GM23338 (cell line): ENCODE measurements at regions not wholly inside any gene's neighbourhood (a gene's known extent, or its start where the extent isn't known, plus 50 kb on each side); places are given as distances from the start of the nearest gene placed in this dataset.
"Not testable (repeated sequence)": the region's sequence is repeated elsewhere in the genome, so short reads cannot be mapped to it uniquely, and the experiment has no call there.

Experiments used
- CREB1 ChIP-seq: fragments of 250-450 bp; sonication (Bioruptor Pico); IDR thresholded peaks from 2 replicates; pipeline ENCODE4 v1.5.0; 2020; ENCODE audit warnings: low read depth, mild to moderate bottlenecking, moderate library complexity
- CTCF ChIP-seq, 2 experiments: fragments of 200-600 bp in 1 of 2; sonication (generic) in 1 of 2; conservative IDR thresholded peaks; 2 replicates each; pipeline versions ENCODE4 v1.5.1 to v1.6.1; 2016 to 2017; ENCODE audit warnings: antibody characterized with exemption in 2 of 2, low read depth in 2 of 2, mild to moderate bottlenecking in 2 of 2, moderate library complexity in 1 of 2
- ETS1 ChIP-seq: IDR thresholded peaks from 2 replicates; pipeline ENCODE4 v1.6.1; 2016; ENCODE audit warnings: antibody characterized with exemption
- EZH2 ChIP-seq: fragments of 200-600 bp; sonication (generic); IDR thresholded peaks from one replicate; pipeline ENCODE4 v1.8.0; 2017; ENCODE audit warnings: antibody characterized with exemption, mild to moderate bottlenecking, low read depth; ENCODE audit not compliant: unreplicated experiment
- EZH2phosphoT487 ChIP-seq: fragments of 200-600 bp; sonication (generic); IDR thresholded peaks from one replicate; pipeline ENCODE4 v1.8.1; 2018; ENCODE audit warnings: antibody characterized with exemption; ENCODE audit not compliant: unreplicated experiment
- JUNB ChIP-seq: IDR thresholded peaks from one replicate; pipeline ENCODE4 v1.6.1; 2016; ENCODE audit warnings: antibody characterized with exemption; ENCODE audit not compliant: unreplicated experiment
- NANOG ChIP-seq: IDR thresholded peaks from 2 replicates; pipeline ENCODE4 v1.6.1; 2016; ENCODE audit warnings: antibody characterized with exemption, borderline replicate concordance
- POLR2AphosphoS5 ChIP-seq: IDR thresholded peaks from 2 replicates; pipeline ENCODE4 v1.6.1; 2016; ENCODE audit warnings: antibody characterized with exemption, low read depth
- REST ChIP-seq: IDR thresholded peaks from one replicate; pipeline ENCODE4 v1.6.1; 2018; ENCODE audit warnings: antibody characterized with exemption; ENCODE audit not compliant: unreplicated experiment
- STAT1 ChIP-seq: IDR thresholded peaks from one replicate; pipeline ENCODE4 v1.6.1; 2016; ENCODE audit warnings: antibody characterized with exemption; ENCODE audit not compliant: unreplicated experiment
- ZNF114 ChIP-seq: fragments of 250-450 bp; sonication (Bioruptor Pico); IDR thresholded peaks from 2 replicates; pipeline ENCODE4 v1.5.0; 2020; ENCODE audit warnings: mild to moderate bottlenecking, moderate library complexity
- ZNF331 ChIP-seq: fragments of 250-450 bp; sonication (Bioruptor Pico); IDR thresholded peaks from 2 replicates; pipeline ENCODE4 v1.5.0; 2020; ENCODE audit warnings: low read depth, mild to moderate bottlenecking, moderate library complexity
- ZNF462 ChIP-seq: fragments of 250-450 bp; sonication (Bioruptor Pico); IDR thresholded peaks from 2 replicates; pipeline ENCODE4 v1.5.0; 2020; ENCODE audit warnings: mild to moderate bottlenecking, moderate library complexity

GRCh38 chr14:56365663-56366062, 213.9 kb upstream of the TMEM260 start:
- TF ChIP-seq CTCF (conservative IDR thresholded peaks at IDR 0.05; ENCODE audit: low read depth in 2 of 2); EZH2; POLR2AphosphoS5; EZH2phosphoT487; ZNF114; REST; JUNB; STAT1; CREB1 (CRISPR knock-in tag); ZNF462; ETS1; NANOG; ZNF331 (CRISPR knock-in tag): not testable (repeated sequence)
